PC-3 (cell line): ENCODE measurements at regions not wholly inside any gene's neighbourhood (a gene's known extent, or its start where the extent isn't known, plus 50 kb on each side); places are given as distances from the start of the nearest gene placed in this dataset.

ENCODE experiments used
- ATAC-seq: fragments of 200-7000 bp; cut with Tn5 transposase; 2 replicates; pipeline ENCODE4 v1.9.1; 2020; ENCODE audit warnings: mild to moderate bottlenecking, moderate library complexity
- BruUV-seq: library from RNA; stranded (reverse); fragments of 400-500 nt; replicated peaks from 2 replicates; lab custom pipeline; 2021; lab: Mats Ljungman, UMichigan
- CTCF ChIA-PET: fragments of 300-600 bp; sonication (Branson Sonifier 250); formaldehyde crosslinking; loops from one replicate; lab custom pipeline; 2022; ENCODE audit warnings: antibody characterized with exemption; lab: Charles Lee
- POLR2A ChIA-PET: fragments of 300-600 bp; sonication (Branson Sonifier 250); formaldehyde crosslinking; loops from one replicate; lab custom pipeline; 2022; ENCODE audit warnings: antibody characterized with exemption; ENCODE audit not compliant: unreplicated experiment; lab: Charles Lee
- DNase-seq: peaks from one replicate; pipeline ENCODE4 v3.0.0-alpha.2; 2015
- H2AFZ ChIP-seq: fragments of 300-600 bp; sonication (generic); 2 replicates; pipeline ENCODE4 v1.6.0; 2016; ENCODE audit warnings: antibody characterized with exemption, low read length
- H3F3A ChIP-seq: fragments of 300-600 bp; sonication (generic); one replicate; pipeline ENCODE4 v1.6.0; 2017; ENCODE audit warnings: antibody characterized with exemption, low read length, control low read depth, mild to moderate bottlenecking; ENCODE audit not compliant: unreplicated experiment
- H3K27ac ChIP-seq: fragments of 300-600 bp; sonication (generic); 2 replicates; pipeline ENCODE4 v1.5.1; 2016; ENCODE audit warnings: mild to moderate bottlenecking, low read length
- H3K27me3 ChIP-seq: fragments of 300-600 bp; sonication (generic); 2 replicates; pipeline ENCODE4 v1.6.1; 2016; ENCODE audit warnings: low read length, mixed read lengths
- H3K36me3 ChIP-seq: fragments of 300-600 bp; sonication (generic); 2 replicates; pipeline ENCODE4 v1.6.1; 2016; ENCODE audit warnings: low read depth, mixed run types, low read length, mixed read lengths
- H3K4me1 ChIP-seq: fragments of 300-600 bp; sonication (generic); 2 replicates; pipeline ENCODE4 v1.5.1; 2016; ENCODE audit warnings: low read length; ENCODE audit not compliant: insufficient read depth
- H3K4me2 ChIP-seq: fragments of 300-600 bp; sonication (generic); 2 replicates; pipeline ENCODE4 v1.6.0; 2016; ENCODE audit warnings: low read length
- H3K4me3 ChIP-seq: fragments of 300-600 bp; sonication (generic); 2 replicates; pipeline ENCODE4 v1.5.1; 2016; ENCODE audit warnings: mild to moderate bottlenecking, low read length, mixed read lengths
- H3K79me2 ChIP-seq: fragments of 300-600 bp; sonication (generic); 2 replicates; pipeline ENCODE4 v1.6.1; 2017; ENCODE audit warnings: low read length, mixed read lengths
- H3K9ac ChIP-seq: fragments of 300-600 bp; sonication (generic); 2 replicates; pipeline ENCODE4 v1.6.0; 2016; ENCODE audit warnings: mild to moderate bottlenecking, low read length
- H3K9me2 ChIP-seq: fragments of 300-600 bp; sonication (generic); replicated peaks from 2 replicates; pipeline ENCODE4 v1.6.1; 2016; ENCODE audit warnings: mixed run types, low read length, mixed read lengths
- H3K9me3 ChIP-seq: fragments of 300-600 bp; sonication (generic); 2 replicates; pipeline ENCODE4 v1.6.1; 2016; ENCODE audit warnings: low read length, mixed read lengths
- H4K20me1 ChIP-seq: fragments of 300-600 bp; sonication (generic); 2 replicates; pipeline ENCODE4 v1.6.1; 2016; ENCODE audit warnings: low read length, mixed read lengths
- EZH2 ChIP-seq: fragments of 300-600 bp; sonication (generic); IDR thresholded peaks from one replicate; pipeline ENCODE4 v1.6.1; 2017; ENCODE audit warnings: antibody characterized with exemption, mild to moderate bottlenecking, low read length; ENCODE audit not compliant: unreplicated experiment
- EZH2phosphoT487 ChIP-seq: fragments of 300-600 bp; sonication (generic); IDR thresholded peaks from 2 replicates; pipeline ENCODE4 v1.6.1; 2018; ENCODE audit warnings: mild to moderate bottlenecking, antibody characterized with exemption, low read length, borderline replicate concordance
- intact Hi-C: fragments of 100-400 bp; cut with micrococcal nuclease; formaldehyde crosslinking; loops from 2 replicates; pipeline ENCODE4 v1.9.0; 2023
- TF ChIP-seq, protein P1 (sequence below): fragments of 300-600 bp; sonication (generic); conservative IDR thresholded peaks from 2 replicates; pipeline ENCODE4 v1.5.1; 2017; ENCODE audit warnings: antibody characterized with exemption, low read depth, mild to moderate bottlenecking, low read length

DNA sequence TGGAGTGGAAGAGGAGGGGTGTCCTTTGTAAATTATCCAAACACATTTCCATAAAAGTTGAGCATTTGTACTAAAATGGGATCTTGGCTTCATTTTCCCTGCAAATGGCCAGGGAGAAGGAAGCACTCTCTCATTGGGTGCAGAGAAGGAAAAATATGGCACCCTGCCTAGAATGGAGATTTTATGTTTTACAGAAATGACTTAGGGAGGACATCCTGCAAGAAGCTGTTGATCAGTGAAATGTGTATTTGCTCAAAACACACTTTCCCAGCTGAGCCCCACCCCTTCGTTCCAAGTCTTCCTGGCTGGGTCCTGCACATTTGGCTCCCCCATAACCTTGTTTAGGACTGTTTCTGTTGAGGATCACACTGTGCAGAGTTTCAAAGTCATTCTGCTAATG lies 213.5 kb upstream of the TAPT1 start:
- no peaks in the 10 kb centered on the region for H3F3A ChIP-seq
- no peaks in the 10 kb centered on the region; the same call in 1 of the 2 replicates for H3K36me3 ChIP-seq
- H3K9me2 ChIP-seq = no peaks in the 10 kb centered on the region
- H3K4me3 ChIP-seq = no peak overlapping the region
- no peaks in the 10 kb centered on the region for H3K79me2 ChIP-seq
- ATAC-seq (no peak), DNase-seq (no peak)
- H3K9me3 ChIP-seq = no peaks in the 10 kb centered on the region
- TF ChIP-seq EZH2phosphoT487 = no peak
- TF ChIP-seq, protein P1, sequence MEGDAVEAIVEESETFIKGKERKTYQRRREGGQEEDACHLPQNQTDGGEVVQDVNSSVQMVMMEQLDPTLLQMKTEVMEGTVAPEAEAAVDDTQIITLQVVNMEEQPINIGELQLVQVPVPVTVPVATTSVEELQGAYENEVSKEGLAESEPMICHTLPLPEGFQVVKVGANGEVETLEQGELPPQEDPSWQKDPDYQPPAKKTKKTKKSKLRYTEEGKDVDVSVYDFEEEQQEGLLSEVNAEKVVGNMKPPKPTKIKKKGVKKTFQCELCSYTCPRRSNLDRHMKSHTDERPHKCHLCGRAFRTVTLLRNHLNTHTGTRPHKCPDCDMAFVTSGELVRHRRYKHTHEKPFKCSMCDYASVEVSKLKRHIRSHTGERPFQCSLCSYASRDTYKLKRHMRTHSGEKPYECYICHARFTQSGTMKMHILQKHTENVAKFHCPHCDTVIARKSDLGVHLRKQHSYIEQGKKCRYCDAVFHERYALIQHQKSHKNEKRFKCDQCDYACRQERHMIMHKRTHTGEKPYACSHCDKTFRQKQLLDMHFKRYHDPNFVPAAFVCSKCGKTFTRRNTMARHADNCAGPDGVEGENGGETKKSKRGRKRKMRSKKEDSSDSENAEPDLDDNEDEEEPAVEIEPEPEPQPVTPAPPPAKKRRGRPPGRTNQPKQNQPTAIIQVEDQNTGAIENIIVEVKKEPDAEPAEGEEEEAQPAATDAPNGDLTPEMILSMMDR = no peak
- TF ChIP-seq EZH2 = no peak
- peaks cover 10% of the 10 kb centered on the region for H3K4me1 ChIP-seq
- no peak overlapping the region for H3K4me2 ChIP-seq
- CTCF ChIA-PET = no interaction called here
- no peak overlapping the region for H3K9ac ChIP-seq
- POLR2A ChIA-PET = no interaction called here
- H4K20me1 ChIP-seq = no peaks in the 10 kb centered on the region
- H2AFZ ChIP-seq = no peak overlapping the region
- intact Hi-C loops = no loop called here
- H3K27me3 ChIP-seq = no peaks in the 10 kb centered on the region
- no TSS peak for BruUV-seq
- H3K27ac ChIP-seq = no peak overlapping the region

DNA sequence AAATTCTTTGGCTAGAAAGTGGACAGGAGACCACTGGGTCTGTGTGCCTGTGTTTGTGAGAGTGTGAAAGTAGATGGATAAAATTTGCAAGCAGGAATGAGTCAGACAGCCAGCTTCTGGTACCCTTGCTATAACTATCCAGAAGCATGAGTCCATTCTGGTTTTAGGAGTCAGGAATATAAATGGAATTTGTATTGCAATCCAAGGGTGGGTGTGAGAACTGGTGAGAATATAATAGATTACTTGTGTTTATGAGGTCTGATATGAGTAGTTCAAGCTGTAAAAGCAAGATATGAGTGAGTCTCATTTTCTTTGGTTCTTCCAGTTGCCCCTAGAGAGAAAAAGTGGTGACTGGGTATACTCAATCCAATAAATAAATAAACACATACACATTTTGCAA lies 212.7 kb upstream of the TAPT1 start:
- Histone ChIP-seq H3K27me3 (no peaks in the 10 kb centered on the region), H3K79me2 (no peaks in the 10 kb centered on the region), H3K9me3 (no peaks in the 10 kb centered on the region), H3K9me2 (no peaks in the 10 kb centered on the region), H3K36me3 (no peaks in the 10 kb centered on the region; the same call in 1 of the 2 replicates), H2AFZ (no peak overlapping the region), H4K20me1 (no peaks in the 10 kb centered on the region), H3K27ac (no peak overlapping the region), H3K4me2 (no peak overlapping the region), H3K4me1 (peaks cover 10% of the 10 kb centered on the region), H3K9ac (no peak overlapping the region), H3K4me3 (no peak overlapping the region), H3F3A (no peaks in the 10 kb centered on the region)
- intact Hi-C loops = no loop called here
- ChIA-PET CTCF (no interaction called here), POLR2A (interaction anchor here (0.7 kb wide), 1 partner anchor 1129 kb away, joined by 4 read pairs; no protein-coding TSS in a partner anchor)
- no TSS peak for BruUV-seq
- ATAC-seq (no peak), DNase-seq (no peak)
- TF ChIP-seq EZH2phosphoT487 = no peak
- no peak for TF ChIP-seq EZH2
- TF ChIP-seq, protein P1 = no peak

DNA sequence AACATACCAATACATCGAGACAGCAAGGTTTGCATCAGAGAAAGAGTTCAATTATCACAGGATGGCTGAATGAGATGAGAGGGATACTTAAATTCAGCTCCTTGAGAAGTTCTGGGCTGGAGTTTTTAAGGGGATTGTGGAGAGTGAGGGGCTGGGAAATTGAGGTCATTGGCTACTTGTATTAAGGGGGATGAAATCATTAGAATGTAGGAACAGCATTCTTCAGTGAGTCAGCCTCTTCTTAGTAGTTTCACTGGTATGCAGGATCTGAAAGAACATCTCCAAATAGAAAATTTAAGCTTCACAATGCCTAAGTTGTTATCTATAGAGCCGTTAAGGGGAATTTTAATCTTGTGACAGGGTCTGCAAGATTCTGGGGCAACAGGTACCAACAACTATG lies 211.6 kb upstream of the TAPT1 start:
- Histone ChIP-seq H3K36me3 (no peaks in the 10 kb centered on the region; the same call in 1 of the 2 replicates), H3K4me2 (no peak overlapping the region), H2AFZ (no peak overlapping the region), H3K27ac (no peak overlapping the region), H3K79me2 (no peaks in the 10 kb centered on the region), H3K9me3 (no peaks in the 10 kb centered on the region), H3K27me3 (no peaks in the 10 kb centered on the region), H4K20me1 (no peaks in the 10 kb centered on the region), H3K9ac (no peak overlapping the region), H3K4me3 (no peak overlapping the region), H3K9me2 (no peaks in the 10 kb centered on the region), H3K4me1 (peaks cover 9% of the 10 kb centered on the region), H3F3A (no peaks in the 10 kb centered on the region)
- no TSS peak for BruUV-seq
- no peak for TF ChIP-seq EZH2
- no peak for TF ChIP-seq EZH2phosphoT487
- TF ChIP-seq, protein P1 = no peak
- no peak for DNase-seq
- POLR2A ChIA-PET = no interaction called here
- intact Hi-C loops = no loop called here
- CTCF ChIA-PET = no interaction called here
- ATAC-seq = no peak
